ENCODE measurements at regions not wholly inside any gene's neighbourhood (a gene's known extent, or its start where the extent isn't known, plus 50 kb on each side); places are given as distances from the start of the nearest gene placed in this dataset.

GRCh38 chr10:44263771-44264170 lies 121.1 kb downstream of the CXCL12 start:
- Histone ChIP-seq H3K27me3 (ENCODE audit: control insufficient read depth, insufficient read depth, low read length) (no peaks in the 10 kb centered on the region), H3K27ac (ENCODE audit: low read depth, low read length) (no peak overlapping the region), H3K4me3 (ENCODE audit: low read depth, low read length) (no peak overlapping the region), H3K9me3 (ENCODE audit: control insufficient read depth, insufficient read depth, low read length) (peaks cover 10% of the 10 kb centered on the region)
- ChIA-PET POLR2A (no interaction called here), CTCF (interaction anchor here (0.6 kb wide), 1 partner anchor 578 kb away, joined by 3 read pairs; no protein-coding TSS in a partner anchor)
- no peak for DNase-seq (ENCODE audit: low read depth, low spot score)
- no peak for TF ChIP-seq CTCF (IDR thresholded peaks at IDR 0.05; ENCODE audit: low read depth, low read length)

GRCh38 chr10:44262551-44263251 lies 122.2 kb downstream of the CXCL12 start:
- no peak for TF ChIP-seq CTCF (IDR thresholded peaks at IDR 0.05; ENCODE audit: low read depth, low read length)
- Histone ChIP-seq H3K27me3 (ENCODE audit: control insufficient read depth, insufficient read depth, low read length) (no peaks in the 10 kb centered on the region), H3K27ac (ENCODE audit: low read depth, low read length) (no peak overlapping the region), H3K4me3 (ENCODE audit: low read depth, low read length) (no peak overlapping the region), H3K9me3 (ENCODE audit: control insufficient read depth, insufficient read depth, low read length) (peaks cover 5% of the 10 kb centered on the region; the same call in 1 of the 2 replicates)
- no peak for DNase-seq (ENCODE audit: low read depth, low spot score)
- CTCF ChIA-PET: no interaction called here
- POLR2A ChIA-PET: no interaction called here

- CTCF ChIA-PET: no interaction called here
- H3K27ac ChIP-seq (ENCODE audit: low read depth, low read length): peak overlapping the region; percentile 31
Observed at GRCh38 chr10:44261710-44262455, 123.0 kb downstream of the CXCL12 start.

GRCh38 chr10:44261296-44261695 lies 123.6 kb downstream of the CXCL12 start:
- ChIA-PET CTCF (no interaction called here), POLR2A (no interaction called here)
- no peaks in the 10 kb centered on the region for H3K9me3 ChIP-seq (ENCODE audit: control insufficient read depth, insufficient read depth, low read length)
- no peak for DNase-seq (ENCODE audit: low read depth, low spot score)
- H3K27ac ChIP-seq (ENCODE audit: low read depth, low read length): no peak overlapping the region
- no peaks in the 10 kb centered on the region for H3K27me3 ChIP-seq (ENCODE audit: control insufficient read depth, insufficient read depth, low read length)
- H3K4me3 ChIP-seq (ENCODE audit: low read depth, low read length): no peak overlapping the region
- no peak for TF ChIP-seq CTCF (IDR thresholded peaks at IDR 0.05; ENCODE audit: low read depth, low read length)

More at GRCh38 chr10:44261710-44262455, 123.0 kb downstream of the CXCL12 start:
- Histone ChIP-seq H3K4me3 (ENCODE audit: low read depth, low read length) (no peak overlapping the region), H3K9me3 (ENCODE audit: control insufficient read depth, insufficient read depth, low read length) (peaks cover under 1% of the 10 kb centered on the region; the same call in 1 of the 2 replicates), H3K27me3 (ENCODE audit: control insufficient read depth, insufficient read depth, low read length) (no peaks in the 10 kb centered on the region)
- TF ChIP-seq CTCF (IDR thresholded peaks at IDR 0.05; ENCODE audit: low read depth, low read length): no peak
- DNase-seq (ENCODE audit: low read depth, low spot score): peak; percentile 13
- POLR2A ChIA-PET: no interaction called here

GRCh38 chr10:44260286-44260928 lies 124.5 kb downstream of the CXCL12 start:
- no peak for TF ChIP-seq CTCF (IDR thresholded peaks at IDR 0.05; ENCODE audit: low read depth, low read length)
- POLR2A ChIA-PET: no interaction called here
- no peaks in the 10 kb centered on the region for H3K9me3 ChIP-seq (ENCODE audit: control insufficient read depth, insufficient read depth, low read length)
- H3K4me3 ChIP-seq (ENCODE audit: low read depth, low read length): no peak overlapping the region
- no peaks in the 10 kb centered on the region for H3K27me3 ChIP-seq (ENCODE audit: control insufficient read depth, insufficient read depth, low read length)
- no peak overlapping the region for H3K27ac ChIP-seq (ENCODE audit: low read depth, low read length)
- DNase-seq (ENCODE audit: low read depth, low spot score): no peak
- CTCF ChIA-PET: no interaction called here
